ENCODE measurements at regions not wholly inside any gene's neighbourhood (a gene's known extent, or its start where the extent isn't known, plus 50 kb on each side); places are given as distances from the start of the nearest gene placed in this dataset.

GRCh38 chr3:174441588-174442301 lies 417.4 kb upstream of the NAALADL2 start:
- H3K9ac ChIP-seq (ENCODE audit: low read depth, low read length, poor library complexity, severe bottlenecking) = peak overlapping the region; percentile 69
- no peaks in the 10 kb centered on the region for H3K9me3 ChIP-seq (ENCODE audit: insufficient read depth, low read depth, low read length)
- H3K4me2 ChIP-seq (ENCODE audit: low read depth, low read length, poor library complexity, severe bottlenecking) = peak overlapping the region; percentile 79
- peaks cover 8% of the 10 kb centered on the region for H3K4me1 ChIP-seq (ENCODE audit: insufficient read depth, low read length, poor library complexity, severe bottlenecking)
- no peaks in the 10 kb centered on the region for H3F3A ChIP-seq (ENCODE audit: low read depth)
- peak overlapping the region; percentile 97 for H2AFZ ChIP-seq (ENCODE audit: low read length)
- TF ChIP-seq CTCF (conservative IDR thresholded peaks at IDR 0.05; ENCODE audit: low read length) = no peak
- no peaks in the 10 kb centered on the region for H4K20me1 ChIP-seq (ENCODE audit: insufficient read depth, low read length, poor library complexity, severe bottlenecking)
- no peaks in the 10 kb centered on the region for H3K79me2 ChIP-seq (ENCODE audit: insufficient read depth, low read length)
- no peaks in the 10 kb centered on the region for H3K9me2 ChIP-seq (replicated peaks; ENCODE audit: low read depth, low read length)
- peak overlapping the region; percentile 81 for H3K4me3 ChIP-seq (ENCODE audit: low read length, poor library complexity, severe bottlenecking)
- H3K36me3 ChIP-seq (ENCODE audit: insufficient read depth, low read length) = no peaks in the 10 kb centered on the region
- no peaks in the 10 kb centered on the region for H3K27me3 ChIP-seq (ENCODE audit: insufficient read depth, low read length, poor library complexity, severe bottlenecking)

GRCh38 chr3:174442302-174442682 lies 416.8 kb upstream of the NAALADL2 start:
- H3K27me3 ChIP-seq (ENCODE audit: insufficient read depth, low read length, poor library complexity, severe bottlenecking) = no peaks in the 10 kb centered on the region
- no peak overlapping the region for H3K4me3 ChIP-seq (ENCODE audit: low read length, poor library complexity, severe bottlenecking)
- no peaks in the 10 kb centered on the region for H3K36me3 ChIP-seq (ENCODE audit: insufficient read depth, low read length)
- peak overlapping the region; percentile 79 for H3K4me2 ChIP-seq (ENCODE audit: low read depth, low read length, poor library complexity, severe bottlenecking)
- no peaks in the 10 kb centered on the region for H3F3A ChIP-seq (ENCODE audit: low read depth)
- H3K9ac ChIP-seq (ENCODE audit: low read depth, low read length, poor library complexity, severe bottlenecking) = no peak overlapping the region
- H2AFZ ChIP-seq (ENCODE audit: low read length) = no peak overlapping the region
- no peaks in the 10 kb centered on the region for H3K9me3 ChIP-seq (ENCODE audit: insufficient read depth, low read depth, low read length)
- no peaks in the 10 kb centered on the region for H3K79me2 ChIP-seq (ENCODE audit: insufficient read depth, low read length)
- H3K4me1 ChIP-seq (ENCODE audit: insufficient read depth, low read length, poor library complexity, severe bottlenecking) = peaks cover 8% of the 10 kb centered on the region
- H4K20me1 ChIP-seq (ENCODE audit: insufficient read depth, low read length, poor library complexity, severe bottlenecking) = no peaks in the 10 kb centered on the region
- no peaks in the 10 kb centered on the region for H3K9me2 ChIP-seq (replicated peaks; ENCODE audit: low read depth, low read length)
- TF ChIP-seq EZH2phosphoT487 (IDR thresholded peaks at IDR 0.05; ENCODE audit: borderline replicate concordance) = no peak
- TF ChIP-seq CTCF (conservative IDR thresholded peaks at IDR 0.05; ENCODE audit: low read length) = no peak

- Histone ChIP-seq H4K20me1 (ENCODE audit: insufficient read depth, low read length, poor library complexity, severe bottlenecking) (no peaks in the 10 kb centered on the region), H3K79me2 (ENCODE audit: insufficient read depth, low read length) (no peaks in the 10 kb centered on the region)
- TF ChIP-seq EZH2phosphoT487 (IDR thresholded peaks at IDR 0.05; ENCODE audit: borderline replicate concordance) (no peak), CTCF (conservative IDR thresholded peaks at IDR 0.05; ENCODE audit: low read length) (no peak)
These were observed 414.7 kb upstream of the NAALADL2 start for GRCh38 chr3:174444391-174444790.

More at GRCh38 chr3:174444391-174444790, 414.7 kb upstream of the NAALADL2 start:
- Histone ChIP-seq H2AFZ (ENCODE audit: low read length) (no peak overlapping the region), H3F3A (ENCODE audit: low read depth) (no peaks in the 10 kb centered on the region), H3K4me1 (ENCODE audit: insufficient read depth, low read length, poor library complexity, severe bottlenecking) (peaks cover 8% of the 10 kb centered on the region), H3K9me3 (ENCODE audit: insufficient read depth, low read depth, low read length) (no peaks in the 10 kb centered on the region), H3K4me3 (ENCODE audit: low read length, poor library complexity, severe bottlenecking) (no peak overlapping the region), H3K9ac (ENCODE audit: low read depth, low read length, poor library complexity, severe bottlenecking) (no peak overlapping the region), H3K4me2 (ENCODE audit: low read depth, low read length, poor library complexity, severe bottlenecking) (no peak overlapping the region), H3K36me3 (ENCODE audit: insufficient read depth, low read length) (no peaks in the 10 kb centered on the region), H3K9me2 (replicated peaks; ENCODE audit: low read depth, low read length) (no peaks in the 10 kb centered on the region), H3K27me3 (ENCODE audit: insufficient read depth, low read length, poor library complexity, severe bottlenecking) (no peaks in the 10 kb centered on the region)

Data from Loucy (cell line).